Astrocyte of the hippocampus (primary cell): ENCODE measurements at regions not wholly inside any gene's neighbourhood (a gene's known extent, or its start where the extent isn't known, plus 50 kb on each side); places are given as distances from the start of the nearest gene placed in this dataset.

Experiments used
- DNase-seq: peaks from one replicate; pipeline ENCODE4 v3.0.0; 2011; ENCODE audit warnings: low read depth, low spot score

- DNase-seq = no peak
Observed at GRCh38 chr15:62570405-62570783, 405.3 kb upstream of the C2CD4B start.

DNA sequence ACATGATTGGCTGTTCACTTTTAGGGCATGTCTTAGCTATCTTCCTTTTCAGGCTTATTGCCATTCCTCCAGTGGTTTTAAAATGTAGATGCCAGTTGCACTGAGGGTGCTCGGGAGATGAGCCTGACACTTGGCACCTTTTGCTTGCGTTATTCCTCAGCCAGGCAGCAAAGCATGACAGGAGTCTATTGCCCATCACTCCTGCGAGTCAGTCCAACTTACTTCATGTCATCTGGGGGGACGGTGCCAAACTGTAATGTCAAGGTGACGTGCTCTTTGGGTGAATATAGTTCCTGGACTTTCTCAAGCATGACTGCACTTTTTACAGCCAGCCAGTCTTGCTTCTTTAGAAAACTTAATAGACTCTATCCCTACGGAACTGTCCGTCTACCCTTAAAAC lies 406.0 kb upstream of the C2CD4B start:
- no peak for DNase-seq

GRCh38 chr15:62572797-62573196 lies 407.7 kb upstream of the C2CD4B start:
- no peak for DNase-seq

DNA sequence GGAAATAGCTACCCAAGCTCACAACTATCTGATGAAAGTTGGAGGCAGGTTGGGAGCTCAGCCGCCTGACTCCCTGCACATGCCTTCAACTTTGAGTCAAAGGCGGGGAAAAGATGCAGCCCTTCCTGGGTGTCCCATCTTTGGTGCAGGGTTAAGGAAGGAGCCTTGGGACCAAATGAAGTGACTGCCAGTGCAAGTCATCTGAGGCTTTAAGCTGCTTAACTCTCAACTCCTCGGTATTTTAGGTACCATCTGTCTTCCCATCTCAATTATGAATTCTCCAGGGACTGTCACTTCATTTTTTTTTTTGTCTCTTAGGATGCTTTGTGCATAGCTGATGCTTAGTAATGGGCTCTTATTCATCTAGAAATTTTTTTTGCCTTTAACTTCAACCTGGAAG lies 408.8 kb upstream of the C2CD4B start:
- DNase-seq = no peak

DNA sequence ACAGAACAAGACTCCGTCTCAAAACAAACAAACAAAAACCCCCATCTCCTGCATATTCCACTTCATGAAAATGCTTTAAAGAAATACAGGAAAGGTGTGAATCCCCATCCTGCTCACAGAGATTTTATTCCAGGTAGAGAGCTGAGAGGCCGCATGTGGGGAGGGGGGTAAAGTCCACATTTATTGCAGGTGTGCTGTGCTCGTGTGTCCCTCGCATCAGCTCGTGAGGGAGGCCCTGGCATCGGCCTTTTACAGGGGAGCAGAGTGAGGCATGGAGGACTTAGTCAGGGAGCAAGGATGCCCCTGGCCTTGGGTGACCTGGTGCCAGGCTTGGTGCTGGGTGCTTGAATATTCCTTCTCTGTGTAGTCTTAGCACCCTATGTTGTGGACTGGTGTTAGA lies 413.5 kb upstream of the C2CD4B start:
- no peak for DNase-seq

DNA sequence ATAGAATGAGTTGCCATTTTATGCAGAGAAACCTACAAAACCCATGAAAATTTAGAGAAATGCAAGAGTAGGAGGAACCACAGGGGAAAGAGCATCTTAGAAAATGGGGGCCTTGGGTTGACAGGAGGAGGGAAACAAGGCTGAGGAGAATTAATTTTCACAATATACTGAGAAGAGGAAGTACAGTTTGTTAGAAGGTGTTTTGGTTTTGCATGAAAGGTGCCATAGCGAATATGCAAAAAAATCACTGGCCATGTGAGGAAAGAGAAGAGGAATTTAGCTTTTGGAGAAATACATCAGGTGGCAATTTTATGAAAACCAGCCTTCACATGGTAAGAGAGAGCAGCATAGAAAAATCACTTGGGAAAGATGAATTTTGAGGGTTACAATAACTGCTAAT lies 413.9 kb upstream of the C2CD4B start:
- no peak for DNase-seq

DNA sequence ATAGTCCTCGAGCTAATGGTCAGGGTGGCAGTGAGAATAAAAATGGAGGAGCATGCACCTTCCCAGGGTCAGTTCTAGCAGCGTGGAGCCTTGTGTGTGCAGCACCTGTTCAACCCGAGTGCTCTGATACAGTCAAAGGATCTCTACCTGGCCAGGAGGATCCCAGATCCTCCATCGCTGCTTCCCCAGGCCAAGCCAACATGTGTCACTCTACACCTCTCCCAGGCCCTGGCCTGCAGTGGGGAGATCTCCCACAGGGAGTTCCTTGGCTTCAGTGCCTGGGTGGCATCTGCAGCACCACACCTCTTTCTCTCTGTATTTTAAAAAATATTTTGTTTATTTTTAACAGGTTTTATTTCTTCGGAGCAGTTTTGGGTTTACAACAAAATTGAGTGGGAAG lies 414.8 kb upstream of the C2CD4B start:
- DNase-seq = no peak

DNA sequence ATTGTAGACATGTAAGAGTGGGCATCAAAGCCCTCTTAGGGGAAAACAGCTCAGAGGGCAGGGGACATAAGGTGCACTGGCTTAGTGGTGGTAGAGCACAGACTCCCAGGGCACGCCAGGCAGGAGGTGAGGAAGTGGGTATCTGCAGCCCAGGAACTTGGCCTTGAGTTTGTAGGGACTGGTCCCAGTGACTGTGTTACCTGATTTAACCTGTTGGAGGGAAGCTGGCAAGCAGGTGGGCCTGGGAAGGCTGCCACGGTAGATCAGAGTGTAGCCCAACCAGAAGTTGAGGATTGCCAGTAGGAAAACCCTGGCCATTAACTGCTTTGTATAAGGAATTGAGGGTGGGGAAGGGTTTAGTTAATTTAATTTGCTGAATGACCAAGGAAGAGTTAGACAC lies 417.5 kb upstream of the C2CD4B start:
- DNase-seq = no peak

GRCh38 chr15:62584301-62585235 lies 419.5 kb upstream of the C2CD4B start:
- DNase-seq = no peak

DNA sequence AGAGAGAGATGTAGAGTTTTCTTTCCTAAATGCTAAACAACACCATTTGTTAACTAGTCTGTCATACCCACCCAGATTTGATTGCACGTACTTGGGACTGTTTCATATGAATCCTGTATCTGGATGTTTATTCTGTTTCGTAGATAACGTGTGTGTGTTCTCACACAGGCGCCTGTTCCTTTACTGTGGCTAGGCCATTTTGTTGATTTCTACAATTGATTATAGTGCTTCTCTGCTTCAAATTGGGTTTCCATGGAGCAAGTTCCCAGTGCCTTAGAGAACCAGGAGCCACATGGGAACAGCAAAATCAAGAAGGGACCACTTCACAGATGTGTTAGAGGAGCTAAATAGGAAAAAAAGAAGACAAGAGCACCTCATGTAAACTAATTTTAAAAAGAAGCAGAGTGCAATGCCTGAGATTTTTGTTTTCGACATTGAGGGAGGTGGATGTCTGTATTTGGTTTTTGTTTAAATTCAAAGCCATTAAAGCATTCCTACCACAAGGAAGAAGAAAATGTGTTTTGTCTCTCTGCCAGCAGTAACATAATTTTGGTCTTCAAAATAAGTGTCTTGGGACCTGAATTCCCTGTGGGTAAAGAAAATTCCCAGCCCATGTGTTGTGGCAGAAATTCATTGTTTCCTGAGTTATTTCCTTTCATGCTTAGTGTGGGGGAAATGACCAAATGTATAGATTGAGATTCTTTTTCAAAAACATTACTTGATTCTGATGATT lies 424.0 kb upstream of the C2CD4B start:
- peak; percentile 59 for DNase-seq

DNA sequence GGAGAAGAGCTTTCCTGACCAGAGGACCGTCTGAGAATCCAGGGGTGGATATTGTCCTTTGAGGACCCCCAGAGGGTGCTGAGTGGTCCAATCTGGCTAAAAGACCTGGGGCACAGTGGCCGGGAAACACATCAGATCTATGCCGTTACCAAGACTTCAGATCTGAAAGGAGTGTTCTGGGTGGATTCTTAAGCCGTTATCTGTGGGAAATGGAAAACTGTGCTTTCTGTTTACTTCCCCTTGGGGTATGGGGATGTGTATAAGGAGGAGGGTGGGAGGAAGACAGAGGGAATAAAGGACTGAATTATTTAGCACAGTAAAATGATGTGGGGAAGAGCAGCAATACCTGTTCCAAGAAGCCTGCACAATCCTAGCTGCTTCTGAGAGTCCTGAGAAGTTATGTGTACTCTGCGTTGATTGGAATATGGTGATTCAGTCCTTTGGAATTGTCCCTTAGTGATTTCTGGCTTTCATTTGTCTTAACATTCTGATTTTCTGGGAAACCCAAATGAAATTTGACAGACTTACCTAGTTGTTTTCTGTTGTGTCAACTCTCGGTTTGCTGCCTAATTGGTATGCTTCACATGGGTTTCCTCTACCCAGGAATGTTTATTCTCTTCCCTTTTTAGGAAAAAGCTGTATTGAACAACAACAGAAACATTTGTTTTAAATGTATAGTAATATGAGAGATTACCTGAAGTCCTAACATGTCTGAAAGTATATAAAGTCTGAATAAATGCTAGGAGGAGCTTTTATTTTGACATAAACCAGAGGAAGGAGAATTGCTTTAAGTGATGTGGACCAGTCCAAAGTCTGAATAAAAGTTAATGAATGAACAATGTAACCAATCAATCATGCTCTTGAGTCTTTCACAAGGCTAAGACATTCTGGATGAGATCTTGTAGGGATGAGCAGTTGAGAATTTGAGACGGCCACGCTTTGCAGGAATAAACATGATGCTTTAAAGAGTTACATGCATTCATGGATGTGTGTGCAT lies 427.1 kb upstream of the C2CD4B start:
- DNase-seq = peak; percentile 79

DNA sequence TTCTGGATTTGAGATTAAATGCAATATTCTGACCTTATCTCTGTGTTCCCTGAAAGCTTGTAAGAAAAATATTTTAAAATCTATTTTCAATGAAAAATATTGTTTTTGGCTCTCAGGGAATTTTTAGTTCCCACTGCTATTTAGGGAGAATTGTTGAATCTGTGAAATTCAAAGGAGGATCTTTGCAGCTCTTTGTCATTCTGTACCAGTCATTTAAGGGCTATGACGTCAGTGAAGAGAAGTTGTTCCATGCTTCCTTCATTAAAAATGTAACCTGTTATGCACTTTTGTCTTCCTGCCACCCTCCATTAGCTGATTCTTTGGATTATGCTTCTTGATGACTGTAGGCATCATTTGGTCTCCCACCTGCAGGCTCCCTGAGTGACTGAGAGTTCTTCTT lies 427.8 kb upstream of the C2CD4B start:
- DNase-seq = peak; percentile 27

GRCh38 chr15:62593681-62594399 lies 428.8 kb upstream of the C2CD4B start:
- DNase-seq = no peak

GRCh38 chr15:62598217-62598616 lies 433.1 kb upstream of the C2CD4B start:
- no peak for DNase-seq

DNA sequence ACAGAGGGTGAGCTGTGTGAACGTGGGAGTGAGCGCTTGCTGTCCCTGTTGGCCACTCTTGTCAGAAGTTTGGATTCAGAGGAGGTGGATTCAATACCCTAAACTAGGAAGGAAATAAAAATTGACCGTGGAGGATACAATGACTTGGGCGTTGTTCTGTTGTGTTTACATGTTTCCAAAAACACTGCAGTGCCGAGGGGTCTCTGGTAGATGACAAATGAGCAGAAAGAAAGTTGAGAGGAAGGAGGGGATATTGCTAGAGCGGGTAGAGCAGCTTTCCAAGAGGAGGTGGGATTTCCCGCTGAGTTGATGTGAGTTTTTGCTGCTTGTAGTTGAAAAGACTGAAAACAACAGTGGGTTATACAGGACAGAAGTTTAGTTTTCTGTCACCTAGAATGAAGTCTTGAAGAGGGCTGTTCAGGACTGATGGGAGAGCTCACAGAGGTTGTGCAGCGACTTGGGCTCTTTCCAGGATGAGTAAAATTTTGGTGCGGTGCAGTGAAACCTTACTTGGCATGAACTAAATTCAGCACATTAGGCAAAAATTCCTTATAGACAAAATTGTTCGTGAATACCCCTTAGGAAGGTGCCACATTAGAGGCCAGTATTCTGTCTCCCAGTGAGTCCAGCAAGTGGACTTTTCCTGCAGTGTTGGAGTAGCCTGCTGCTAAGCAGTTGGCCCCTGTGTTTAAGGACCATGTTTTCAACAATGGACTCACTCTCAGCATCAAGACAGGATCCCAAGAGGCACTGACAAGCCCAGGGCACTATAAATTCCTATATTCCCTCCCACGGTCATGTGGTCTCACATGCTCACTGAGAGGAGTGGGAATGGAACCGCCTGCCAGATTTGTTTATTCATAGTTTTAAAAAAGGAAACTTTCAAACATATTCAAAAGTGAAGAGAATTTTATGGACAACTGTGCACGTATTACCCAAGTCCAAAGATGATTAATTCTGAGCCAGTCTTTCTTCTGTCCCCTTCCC lies 435.0 kb upstream of the C2CD4B start:
- no peak for DNase-seq

- peak; percentile 31 for DNase-seq
Observed at GRCh38 chr15:62601777-62602545, 436.9 kb upstream of the C2CD4B start.

GRCh38 chr15:62603742-62604141 lies 438.7 kb upstream of the C2CD4B start:
- no peak for DNase-seq

- no peak for DNase-seq
Observed at GRCh38 chr15:62605282-62605681, 437.3 kb upstream of the TPM1 start.
